Heart left ventricle (tissue), 13 donors: ENCODE measurements at regions not wholly inside any gene's neighbourhood (a gene's known extent, or its start where the extent isn't known, plus 50 kb on each side); places are given as distances from the start of the nearest gene placed in this dataset.

ENCODE experiments used
- POLR2A ChIP-seq, 2 donors: fragments of 450-650 bp; IDR thresholded peaks; one replicate each; pipeline ENCODE4 v1.6.1; 2017; ENCODE audit warnings: antibody characterized with exemption in 2 of 2, mild to moderate bottlenecking in 2 of 2, moderate library complexity in 2 of 2
- TF ChIP-seq, protein P1 (sequence below), 12 donors: fragments of 200-600 bp; sonication (generic) in 4 of 12; IDR thresholded peaks; one replicate each; pipeline versions ENCODE4 v1.5.0 to v1.8.0; 2018 to 2022; ENCODE audit warnings: antibody characterized with exemption in 12 of 12, mild to moderate bottlenecking in 5 of 12
- donor health status: ischemic (EF 13 %, LVEDD 7.1; RV severe dilation, severe dysfunction).
- donor health status: DM: no; HTN: yes; CAD: no.
- donor health status: DM: no; HTN: no; CAD: no.
- donor health status: ischemic (EF 25% LVEDD 6.9; RV normal size, moderate dysfunction).
- donor health status: ischemic (EF 25% LVEDD 5.7; RV mildly dilated, moderate dysfunction).
- donor health status: ischemic (EF 35%, LVEDD 5.7; RV mildly dilated, moderate dysfunction).
- donor health status: nonischemic (EF 11% LVEDD 7.7; RV severe dilation, severe dysfunction).
- donor health status: DM: yes; HTN: yes; CAD: no.
- donor health status: PGD.
- donor health status: ischemic (EF 29% LVEDD 5.4; RV normal size, mild dysfunction).
- donor health status: nonischemic (EF 23%, LVEDD 6.1; RV moderate dilation, normal function).

DNA sequence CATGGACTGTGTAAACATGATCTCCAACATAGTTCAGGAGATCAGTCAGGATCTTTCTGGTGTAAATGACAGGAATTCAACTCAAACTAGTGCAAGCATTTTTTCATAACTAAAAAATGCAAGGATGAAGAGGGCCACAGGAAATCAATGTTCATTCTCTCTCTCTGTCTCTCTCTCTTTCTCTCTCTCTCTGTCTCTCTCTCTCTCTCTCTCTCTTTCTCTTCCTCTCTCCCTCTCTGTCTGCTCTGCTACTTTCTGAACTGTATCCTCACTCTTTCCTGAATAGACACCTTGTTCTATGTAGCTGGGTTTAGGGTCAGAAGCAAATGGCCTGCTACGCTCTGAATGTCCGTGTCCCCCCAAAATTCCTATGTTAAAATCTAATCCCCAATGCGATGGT lies 240.9 kb upstream of the UBE2E2 start:
- TF ChIP-seq POLR2A (IDR thresholded peaks at IDR 0.05): no peak
- TF ChIP-seq, protein P1, sequence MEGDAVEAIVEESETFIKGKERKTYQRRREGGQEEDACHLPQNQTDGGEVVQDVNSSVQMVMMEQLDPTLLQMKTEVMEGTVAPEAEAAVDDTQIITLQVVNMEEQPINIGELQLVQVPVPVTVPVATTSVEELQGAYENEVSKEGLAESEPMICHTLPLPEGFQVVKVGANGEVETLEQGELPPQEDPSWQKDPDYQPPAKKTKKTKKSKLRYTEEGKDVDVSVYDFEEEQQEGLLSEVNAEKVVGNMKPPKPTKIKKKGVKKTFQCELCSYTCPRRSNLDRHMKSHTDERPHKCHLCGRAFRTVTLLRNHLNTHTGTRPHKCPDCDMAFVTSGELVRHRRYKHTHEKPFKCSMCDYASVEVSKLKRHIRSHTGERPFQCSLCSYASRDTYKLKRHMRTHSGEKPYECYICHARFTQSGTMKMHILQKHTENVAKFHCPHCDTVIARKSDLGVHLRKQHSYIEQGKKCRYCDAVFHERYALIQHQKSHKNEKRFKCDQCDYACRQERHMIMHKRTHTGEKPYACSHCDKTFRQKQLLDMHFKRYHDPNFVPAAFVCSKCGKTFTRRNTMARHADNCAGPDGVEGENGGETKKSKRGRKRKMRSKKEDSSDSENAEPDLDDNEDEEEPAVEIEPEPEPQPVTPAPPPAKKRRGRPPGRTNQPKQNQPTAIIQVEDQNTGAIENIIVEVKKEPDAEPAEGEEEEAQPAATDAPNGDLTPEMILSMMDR (IDR thresholded peaks at IDR 0.05): no peak
